Astrocyte (in vitro differentiated cells and primary cell): ENCODE measurements at regions not wholly inside any gene's neighbourhood (a gene's known extent, or its start where the extent isn't known, plus 50 kb on each side); places are given as distances from the start of the nearest gene placed in this dataset.

Experiments
- DNase-seq: peaks from one replicate; pipeline ENCODE4 v3.0.0-alpha.2; 2010; ENCODE audit warnings: low read depth
- FAIRE-seq: peaks from 2 replicates; lab custom pipeline; 2011; peaks lifted over from hg19 to GRCh38; lab: Jason Lieb, UNC
- H2AFZ ChIP-seq: 2 replicates; pipeline ENCODE4 v1.6.0; 2012; ENCODE audit warnings: low read depth, low read length, inconsistent platforms
- H3K27ac ChIP-seq: 2 replicates; pipeline ENCODE4 v1.5.1; 2011; ENCODE audit warnings: low read depth, low read length, inconsistent platforms
- H3K27me3 ChIP-seq: 2 replicates; pipeline ENCODE4 v1.6.0; 2011; ENCODE audit warnings: low read length, inconsistent platforms; ENCODE audit not compliant: insufficient read depth
- H3K36me3 ChIP-seq: 2 replicates; pipeline ENCODE4 v1.5.1; 2011; ENCODE audit warnings: low read length, inconsistent platforms; ENCODE audit not compliant: insufficient read depth
- H3K4me1 ChIP-seq: 2 replicates; pipeline ENCODE4 v1.5.1; 2011; ENCODE audit warnings: low read length, inconsistent platforms; ENCODE audit not compliant: insufficient read depth
- H3K4me2 ChIP-seq: 2 replicates; pipeline ENCODE4 v1.6.0; 2012; ENCODE audit warnings: low read length, inconsistent platforms
- H3K4me3 ChIP-seq: 2 replicates; pipeline ENCODE4 v1.5.1; 2011; ENCODE audit warnings: low read depth, mild to moderate bottlenecking, low read length, inconsistent platforms; ENCODE audit not compliant: insufficient read depth
- H3K79me2 ChIP-seq: 2 replicates; pipeline ENCODE4 v1.6.0; 2012; ENCODE audit warnings: mild to moderate bottlenecking, low read length, inconsistent platforms; ENCODE audit not compliant: insufficient read depth
- H3K9ac ChIP-seq: 2 replicates; pipeline ENCODE4 v1.6.0; 2012; ENCODE audit warnings: mild to moderate bottlenecking, low read length, inconsistent platforms
- H3K9me3 ChIP-seq: 2 replicates; pipeline ENCODE4 v1.5.1; 2012; ENCODE audit warnings: low read depth, mild to moderate bottlenecking, low read length, inconsistent platforms; ENCODE audit not compliant: insufficient read depth
- H4K20me1 ChIP-seq: 2 replicates; pipeline ENCODE4 v1.6.0; 2012; ENCODE audit warnings: low read length, inconsistent platforms; ENCODE audit not compliant: insufficient read depth
- H3K27ac Mint-ChIP-seq: one replicate; pipeline ENCODE4 v1.8.0; 2021; ENCODE audit warnings: mild to moderate bottlenecking, mixed read lengths; ENCODE audit not compliant: unreplicated experiment
- H3K27me3 Mint-ChIP-seq: one replicate; pipeline ENCODE4 v1.8.0; 2021; ENCODE audit warnings: low read depth, mixed read lengths; ENCODE audit not compliant: unreplicated experiment
- H3K36me3 Mint-ChIP-seq: one replicate; pipeline ENCODE4 v1.8.0; 2021; ENCODE audit warnings: low read depth, mixed read lengths; ENCODE audit not compliant: unreplicated experiment
- H3K4me1 Mint-ChIP-seq: one replicate; pipeline ENCODE4 v1.8.0; 2021; ENCODE audit warnings: low read depth, mixed read lengths; ENCODE audit not compliant: unreplicated experiment
- H3K4me3 Mint-ChIP-seq: one replicate; pipeline ENCODE4 v1.8.0; 2021; ENCODE audit warnings: mild to moderate bottlenecking, moderate library complexity, mixed read lengths; ENCODE audit not compliant: unreplicated experiment
- H3K9me3 Mint-ChIP-seq: one replicate; pipeline ENCODE4 v1.8.0; 2021; ENCODE audit warnings: mild to moderate bottlenecking, mixed read lengths; ENCODE audit not compliant: unreplicated experiment
- CTCF ChIP-seq: IDR thresholded peaks from 2 replicates; pipeline ENCODE4 v1.5.1; 2011; ENCODE audit warnings: low read depth, mild to moderate bottlenecking, inconsistent platforms, low read length, moderate library complexity; ENCODE audit not compliant: insufficient read depth
- EZH2 ChIP-seq: IDR thresholded peaks from 2 replicates; pipeline ENCODE4 v1.6.1; 2012; ENCODE audit warnings: mild to moderate bottlenecking, low read length, inconsistent platforms; ENCODE audit not compliant: insufficient read depth

DNA sequence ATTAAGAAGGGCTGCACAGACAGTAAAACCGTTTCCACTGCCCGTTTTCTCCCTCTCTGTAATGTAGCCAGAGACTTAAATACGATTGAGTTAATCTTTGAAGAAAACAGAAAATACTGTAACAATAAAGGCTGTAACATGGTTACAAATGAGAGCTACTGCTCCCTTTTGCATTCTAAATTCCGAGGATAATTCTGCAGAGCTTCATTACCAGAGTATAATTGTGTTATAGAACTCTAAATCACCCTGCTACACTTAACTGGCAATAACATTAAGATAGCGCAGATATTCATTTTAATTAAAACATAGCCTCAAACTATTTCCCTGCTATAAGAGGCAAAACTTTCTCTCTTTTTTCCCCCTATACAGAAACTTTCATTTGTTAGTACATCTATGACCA lies 283.7 kb upstream of the BRINP1 start:
- Histone ChIP-seq H3K9ac (no peak overlapping the region), H3K27ac (no peak overlapping the region), H2AFZ (no peak overlapping the region), H3K36me3 (no peaks in the 10 kb centered on the region), H3K27me3 (no peaks in the 10 kb centered on the region), H3K4me2 (no peak overlapping the region), H4K20me1 (no peaks in the 10 kb centered on the region), H3K4me1 (no peaks in the 10 kb centered on the region), H3K9me3 (no peaks in the 10 kb centered on the region), H3K79me2 (no peaks in the 10 kb centered on the region), H3K4me3 (no peak overlapping the region)
- FAIRE-seq (no peak), DNase-seq (no peak)
- Mint-ChIP-seq H3K27ac (no peak overlapping the region), H3K27me3 (peaks cover 10% of the 10 kb centered on the region), H3K36me3 (no peaks in the 10 kb centered on the region), H3K4me1 (no peaks in the 10 kb centered on the region), H3K9me3 (no peaks in the 10 kb centered on the region), H3K4me3 (no peak overlapping the region)
- TF ChIP-seq EZH2 (no peak), CTCF (no peak)

DNA sequence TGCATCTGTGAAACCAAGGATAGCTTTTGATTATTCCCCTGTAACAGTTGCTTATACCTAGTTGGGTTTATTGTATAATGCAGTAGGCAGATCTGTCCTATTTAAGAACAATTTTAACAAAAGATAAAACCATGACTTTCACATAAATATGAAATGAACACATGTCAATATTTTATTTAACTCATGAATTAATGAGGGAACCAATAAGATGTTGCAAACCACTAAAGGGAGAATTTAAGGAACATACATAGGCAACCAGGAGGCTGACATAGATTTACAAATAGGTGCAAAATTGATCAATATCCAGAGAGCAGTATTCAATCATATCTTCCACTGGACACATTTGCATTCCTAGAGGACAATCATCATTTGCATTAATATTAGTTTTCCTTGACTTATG lies 280.0 kb upstream of the BRINP1 start:
- H3K4me2 ChIP-seq = no peak overlapping the region
- peaks cover 11% of the 10 kb centered on the region for H3K27me3 Mint-ChIP-seq
- H3K4me1 ChIP-seq = no peaks in the 10 kb centered on the region
- H3K9ac ChIP-seq = no peak overlapping the region
- H3K27ac Mint-ChIP-seq = no peak overlapping the region
- FAIRE-seq = no peak
- no peaks in the 10 kb centered on the region for H3K79me2 ChIP-seq
- no peak for TF ChIP-seq CTCF
- TF ChIP-seq EZH2 = no peak
- no peaks in the 10 kb centered on the region for H4K20me1 ChIP-seq
- no peak overlapping the region for H3K4me3 Mint-ChIP-seq
- H3K27me3 ChIP-seq = no peaks in the 10 kb centered on the region
- H3K4me3 ChIP-seq = no peak overlapping the region
- no peaks in the 10 kb centered on the region for H3K36me3 Mint-ChIP-seq
- no peaks in the 10 kb centered on the region for H3K36me3 ChIP-seq
- DNase-seq = no peak
- H3K4me1 Mint-ChIP-seq = no peaks in the 10 kb centered on the region
- no peak overlapping the region for H2AFZ ChIP-seq
- H3K9me3 ChIP-seq = no peaks in the 10 kb centered on the region
- no peak overlapping the region for H3K27ac ChIP-seq
- peaks cover 2% of the 10 kb centered on the region for H3K9me3 Mint-ChIP-seq

DNA sequence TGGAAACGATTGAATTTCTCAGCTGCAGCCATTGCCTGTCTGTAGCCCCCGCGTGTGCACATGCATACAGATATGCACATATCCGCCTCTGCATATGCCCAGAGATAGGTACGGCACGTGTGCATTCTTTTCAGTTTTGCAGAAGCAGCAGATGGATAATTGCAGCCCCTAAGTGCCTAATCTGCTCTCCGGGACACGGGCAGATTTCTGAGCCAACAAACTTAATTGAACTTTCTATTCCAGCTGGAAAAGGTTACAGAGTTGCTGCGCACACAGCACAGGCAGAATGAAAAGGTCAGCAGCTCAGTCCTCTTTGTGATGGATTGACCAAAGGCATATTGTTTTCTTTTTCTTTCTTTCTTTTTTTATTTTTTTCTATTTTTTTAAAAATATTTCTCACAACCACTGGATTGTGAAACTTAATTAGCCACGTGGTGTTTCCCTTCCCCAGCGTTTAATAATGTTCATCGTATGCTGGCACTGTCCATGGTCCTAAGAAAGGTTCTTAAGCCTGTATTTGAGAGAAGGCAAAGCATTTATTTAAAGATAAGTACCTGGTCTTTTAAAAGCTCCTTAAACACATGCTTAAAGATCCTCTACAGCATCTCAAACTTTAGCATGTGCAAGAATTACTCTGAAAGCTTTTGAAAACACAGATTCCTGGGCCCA lies 270.2 kb upstream of the BRINP1 start:
- TF ChIP-seq EZH2 (no peak), CTCF (no peak)
- Histone ChIP-seq H3K9ac (no peak overlapping the region), H3K4me1 (no peaks in the 10 kb centered on the region), H3K9me3 (no peaks in the 10 kb centered on the region), H4K20me1 (no peaks in the 10 kb centered on the region), H3K36me3 (no peaks in the 10 kb centered on the region), H2AFZ (no peak overlapping the region), H3K79me2 (no peaks in the 10 kb centered on the region), H3K27me3 (no peaks in the 10 kb centered on the region), H3K4me2 (no peak overlapping the region), H3K4me3 (no peak overlapping the region), H3K27ac (no peak overlapping the region)
- no peaks in the 10 kb centered on the region for H3K36me3 Mint-ChIP-seq
- H3K9me3 Mint-ChIP-seq = peaks cover 1% of the 10 kb centered on the region
- H3K4me1 Mint-ChIP-seq = no peaks in the 10 kb centered on the region
- H3K4me3 Mint-ChIP-seq = no peak overlapping the region
- FAIRE-seq (no peak), DNase-seq (no peak)
- H3K27ac Mint-ChIP-seq = no peak overlapping the region
- peaks cover 9% of the 10 kb centered on the region for H3K27me3 Mint-ChIP-seq
